Neural cell (in vitro differentiated cells): ENCODE measurements at regions not wholly inside any gene's neighbourhood (a gene's known extent, or its start where the extent isn't known, plus 50 kb on each side); places are given as distances from the start of the nearest gene placed in this dataset.
"Not testable (repeated sequence)": the region's sequence is repeated elsewhere in the genome, so short reads cannot be mapped to it uniquely, and the experiment has no call there.

Source experiments
- H2AFZ ChIP-seq: fragments of 200-600, 300-800 bp; sonication (generic), shearing (Covaris generic); 2 replicates; pipeline ENCODE4 v1.6.0; 2014; ENCODE audit warnings: low read depth, mild to moderate bottlenecking, antibody characterized with exemption, low read length, moderate library complexity
- H3F3A ChIP-seq: fragments of 200-600 bp; shearing (Covaris generic); 2 replicates; pipeline ENCODE4 v1.6.1; 2016; ENCODE audit warnings: mild to moderate bottlenecking, moderate library complexity, mixed read lengths, antibody characterized with exemption, low read length; ENCODE audit not compliant: insufficient read depth, poor library complexity, severe bottlenecking
- H3K27ac ChIP-seq: fragments of 200-600, 300-800 bp; sonication (generic), shearing (Covaris generic); 2 replicates; pipeline ENCODE4 v1.5.1; 2014; ENCODE audit warnings: mild to moderate bottlenecking, low read length, moderate library complexity
- H3K27me3 ChIP-seq: fragments of 300-800, 200-600 bp; sonication (generic), shearing (Covaris generic); 2 replicates; pipeline ENCODE4 v1.6.0; 2014; ENCODE audit warnings: mild to moderate bottlenecking, low read depth, low read length, moderate library complexity; ENCODE audit not compliant: insufficient read depth
- H3K36me3 ChIP-seq: fragments of 300-800, 200-600 bp; sonication (generic), shearing (Covaris generic); 2 replicates; pipeline ENCODE4 v1.5.1; 2014; ENCODE audit warnings: mild to moderate bottlenecking, antibody characterized with exemption, low read length, moderate library complexity; ENCODE audit not compliant: insufficient read depth
- H3K4me2 ChIP-seq: fragments of 300-800, 200-600 bp; sonication (generic), shearing (Covaris generic); 2 replicates; pipeline ENCODE4 v1.6.0; 2014; ENCODE audit warnings: mild to moderate bottlenecking, low read length
- H3K4me3 ChIP-seq: fragments of 300-800, 200-600 bp; sonication (generic), shearing (Covaris generic); 2 replicates; pipeline ENCODE4 v1.5.1; 2014; ENCODE audit warnings: mild to moderate bottlenecking, low read length, moderate library complexity
- H3K79me2 ChIP-seq: fragments of 200-600 bp; shearing (Covaris generic); replicated peaks from 2 replicates; pipeline ENCODE4 v1.6.0; 2014; ENCODE audit warnings: mild to moderate bottlenecking, low read length, moderate library complexity; ENCODE audit not compliant: insufficient read depth
- H3K9ac ChIP-seq: fragments of 300-800, 200-600 bp; sonication (generic), shearing (Covaris generic); 2 replicates; pipeline ENCODE4 v1.6.1; 2016; ENCODE audit warnings: mild to moderate bottlenecking, low read length, mixed read lengths
- H3K9me2 ChIP-seq: fragments of 200-600 bp; shearing (Covaris generic); 2 replicates; pipeline ENCODE4 v1.6.1; 2016; ENCODE audit warnings: mild to moderate bottlenecking, low read length, mixed read lengths; ENCODE audit not compliant: insufficient read depth
- H3K9me3 ChIP-seq: fragments of 200-600, 300-800 bp; sonication (generic), shearing (Covaris generic); 2 replicates; pipeline ENCODE4 v1.6.1; 2016; ENCODE audit warnings: mild to moderate bottlenecking, mixed run types, low read length, moderate library complexity, mixed read lengths
- H4K20me1 ChIP-seq: fragments of 200-600 bp; shearing (Covaris generic); 2 replicates; pipeline ENCODE4 v1.6.1; 2016; ENCODE audit warnings: mild to moderate bottlenecking, mixed run types; ENCODE audit not compliant: insufficient read depth
- CTCF ChIP-seq: fragments of 450-650 bp; IDR thresholded peaks from 2 replicates; pipeline ENCODE4 v1.5.1; 2014; ENCODE audit warnings: antibody characterized with exemption, mild to moderate bottlenecking, moderate library complexity; ENCODE audit not compliant: poor library complexity, severe bottlenecking
- EP300 ChIP-seq: fragments of 450-650 bp; conservative IDR thresholded peaks from 2 replicates; pipeline ENCODE4 v1.6.1; 2014; ENCODE audit warnings: antibody characterized with exemption, mild to moderate bottlenecking, moderate library complexity; ENCODE audit not compliant: poor library complexity, severe bottlenecking
- EZH2 ChIP-seq: fragments of 200-600, 300-800 bp; shearing (Covaris generic), sonication (generic); IDR thresholded peaks from 2 replicates; pipeline ENCODE4 v1.6.1; 2014; ENCODE audit warnings: antibody characterized with exemption, low read length, borderline replicate concordance, mild to moderate bottlenecking; ENCODE audit not compliant: insufficient read depth, poor library complexity, severe bottlenecking
- MXI1 ChIP-seq: fragments of 450-650 bp; conservative IDR thresholded peaks from 2 replicates; pipeline ENCODE4 v1.6.1; 2014; ENCODE audit warnings: antibody characterized with exemption, mild to moderate bottlenecking; ENCODE audit not compliant: poor library complexity, severe bottlenecking
- POLR2AphosphoS5 ChIP-seq: IDR thresholded peaks from 2 replicates; pipeline ENCODE4 v1.6.1; 2012
- RAD21 ChIP-seq: fragments of 450-650 bp; conservative IDR thresholded peaks from 2 replicates; pipeline ENCODE4 v1.6.1; 2014; ENCODE audit warnings: antibody characterized with exemption, mild to moderate bottlenecking, moderate library complexity
- REST ChIP-seq: IDR thresholded peaks from 2 replicates; pipeline ENCODE4 v1.6.1; 2012; ENCODE audit warnings: borderline replicate concordance
- SMC3 ChIP-seq: fragments of 450-650 bp; conservative IDR thresholded peaks from 2 replicates; pipeline ENCODE4 v1.6.1; 2014; ENCODE audit warnings: antibody characterized with exemption, mild to moderate bottlenecking, moderate library complexity; ENCODE audit not compliant: poor library complexity
- TAF1 ChIP-seq: IDR thresholded peaks from 2 replicates; pipeline ENCODE4 v1.6.1; 2012; ENCODE audit warnings: low read depth

- Histone ChIP-seq H3K36me3 (no peaks in the 10 kb centered on the region), H3K4me3 (no peak overlapping the region), H2AFZ (no peak overlapping the region), H4K20me1 (no peaks in the 10 kb centered on the region), H3K9ac (no peak overlapping the region), H3K79me2 (no peaks in the 10 kb centered on the region), H3K9me2 (no peaks in the 10 kb centered on the region), H3K27ac (no peak overlapping the region), H3K9me3 (no peaks in the 10 kb centered on the region), H3F3A (no peaks in the 10 kb centered on the region), H3K27me3 (no peaks in the 10 kb centered on the region), H3K4me2 (no peak overlapping the region)
- TF ChIP-seq EZH2 = no peak
- TF ChIP-seq CTCF = no peak
- no peak for TF ChIP-seq MXI1
- no peak for TF ChIP-seq SMC3
- TF ChIP-seq TAF1 = no peak
- TF ChIP-seq RAD21 = no peak
- TF ChIP-seq REST = no peak
- TF ChIP-seq POLR2AphosphoS5 = no peak
- TF ChIP-seq EP300 = no peak
Observed at GRCh38 chr10:71087622-71088021, 124.7 kb upstream of the UNC5B start.

GRCh38 chr10:71088054-71088453 is 124.3 kb upstream of the UNC5B start:
- Histone ChIP-seq H3K4me3 (no peak overlapping the region), H3K36me3 (no peaks in the 10 kb centered on the region), H3K9ac (no peak overlapping the region), H3K27ac (no peak overlapping the region), H4K20me1 (no peaks in the 10 kb centered on the region), H3K27me3 (no peaks in the 10 kb centered on the region), H3K9me3 (no peaks in the 10 kb centered on the region), H3K9me2 (no peaks in the 10 kb centered on the region), H3K4me2 (no peak overlapping the region), H3K79me2 (no peaks in the 10 kb centered on the region), H3F3A (no peaks in the 10 kb centered on the region), H2AFZ (no peak overlapping the region)
- TF ChIP-seq SMC3 (no peak), TAF1 (no peak), RAD21 (no peak), POLR2AphosphoS5 (no peak), MXI1 (no peak), CTCF (no peak), EZH2 (no peak), EP300 (no peak), REST (no peak)

- not testable (repeated sequence) for H3K79me2 ChIP-seq, H3K9ac ChIP-seq, H3K27ac ChIP-seq, H3K4me2 ChIP-seq, H4K20me1 ChIP-seq, H3K36me3 ChIP-seq, H3F3A ChIP-seq, H2AFZ ChIP-seq, H3K9me2 ChIP-seq, H3K27me3 ChIP-seq, H3K9me3 ChIP-seq, H3K4me3 ChIP-seq
Observed at GRCh38 chr10:71088578-71088977, 123.8 kb upstream of the UNC5B start.
